HG03060 (cell line): ENCODE measurements at regions not wholly inside any gene's neighbourhood (a gene's known extent, or its start where the extent isn't known, plus 50 kb on each side); places are given as distances from the start of the nearest gene placed in this dataset.

Experiments
- ATAC-seq: cut with Tn5 transposase; IDR thresholded peaks from one replicate; pipeline ENCODE4 v1.9.1; 2021; ENCODE audit warnings: low read depth, moderate number of reproducible peaks; ENCODE audit not compliant: unreplicated experiment

DNA sequence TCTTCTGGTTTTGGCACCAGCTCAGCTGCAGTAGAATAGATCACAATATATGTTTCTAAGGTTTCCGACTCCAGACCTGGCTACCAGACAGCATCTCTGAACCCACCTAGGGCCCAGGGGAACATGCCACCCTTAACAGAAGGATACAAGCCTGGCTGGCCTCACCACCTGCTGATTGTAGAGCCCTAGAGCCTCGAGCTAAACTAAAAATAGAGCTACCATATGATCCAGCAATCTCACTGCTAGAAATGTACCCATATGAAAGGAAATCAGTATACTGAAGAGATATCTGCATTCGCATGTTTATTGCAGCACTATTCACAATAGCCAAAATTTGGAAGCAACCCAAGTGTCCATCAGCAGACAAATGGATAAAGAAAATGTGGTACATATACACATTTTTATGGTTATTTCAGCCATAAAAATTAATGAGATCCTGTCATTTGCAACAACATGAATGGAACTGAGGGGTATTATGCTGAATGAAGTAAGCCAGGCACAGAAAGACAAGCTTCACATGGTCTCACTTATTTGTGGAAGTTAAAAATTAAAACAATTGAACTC, 242.4 kb upstream of the SLC39A10 start:
- no peak for ATAC-seq

DNA sequence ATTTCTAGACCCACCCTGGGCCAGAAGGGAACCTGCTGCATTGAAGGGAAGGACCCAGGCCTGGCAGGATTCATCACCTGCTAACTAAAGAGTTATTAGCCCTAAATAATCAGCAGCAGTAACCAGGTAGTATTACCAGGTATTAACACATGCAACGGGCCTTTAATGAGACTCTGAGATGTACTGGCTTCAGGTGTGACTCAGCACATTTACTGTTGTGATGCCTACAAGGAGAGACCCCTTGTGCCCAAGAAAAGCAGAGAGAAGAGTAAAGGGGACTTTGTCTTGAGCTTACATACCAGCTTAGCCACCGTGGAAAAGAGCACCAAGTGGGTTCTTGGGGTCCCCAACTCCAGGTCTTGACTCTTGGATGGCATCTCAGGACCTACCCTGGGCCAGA, 243.1 kb upstream of the SLC39A10 start:
- ATAC-seq, result no peak

DNA sequence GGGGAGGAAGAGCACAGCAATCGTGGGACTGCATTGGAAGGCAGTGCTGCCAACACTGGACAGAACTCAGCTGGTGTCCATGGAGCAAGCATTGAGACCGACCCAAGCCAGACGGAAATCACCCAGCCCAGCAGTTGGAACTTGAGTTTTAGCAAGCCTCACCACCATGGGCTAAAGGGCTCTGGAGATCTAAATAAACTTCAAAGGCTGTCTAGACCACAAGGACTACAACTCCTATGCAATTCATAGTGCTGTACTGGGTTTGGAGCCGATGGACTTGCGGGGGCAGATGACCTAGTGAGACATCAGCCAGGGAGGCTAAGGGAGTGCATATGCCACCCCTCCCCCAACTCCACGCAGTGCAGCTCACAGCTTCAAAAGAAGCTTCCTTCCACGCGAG, 243.6 kb upstream of the SLC39A10 start:
- ATAC-seq, result no peak

DNA sequence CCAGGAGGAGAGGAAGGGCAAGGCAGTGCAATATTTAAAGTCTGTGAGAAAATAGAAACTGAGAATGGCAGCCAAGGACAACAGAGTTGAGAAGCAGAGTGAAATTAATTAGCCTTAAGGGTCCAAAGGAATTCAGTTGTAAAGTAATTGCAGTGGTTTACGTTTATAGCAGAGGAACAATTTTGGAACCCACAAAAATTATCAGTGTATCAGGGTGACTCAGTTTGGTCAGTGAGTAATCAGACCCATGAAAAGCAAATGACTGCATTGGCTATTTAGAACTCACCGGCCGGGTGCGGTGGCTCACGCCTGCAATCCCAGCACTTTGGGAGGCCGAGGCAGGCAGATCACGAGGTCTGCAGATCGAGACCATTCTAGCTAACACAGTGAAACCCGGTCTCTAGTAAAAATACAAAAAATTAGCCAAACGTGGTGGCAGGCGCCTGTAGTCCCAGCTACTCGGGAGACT, 245.8 kb upstream of the SLC39A10 start:
- no peak for ATAC-seq

DNA sequence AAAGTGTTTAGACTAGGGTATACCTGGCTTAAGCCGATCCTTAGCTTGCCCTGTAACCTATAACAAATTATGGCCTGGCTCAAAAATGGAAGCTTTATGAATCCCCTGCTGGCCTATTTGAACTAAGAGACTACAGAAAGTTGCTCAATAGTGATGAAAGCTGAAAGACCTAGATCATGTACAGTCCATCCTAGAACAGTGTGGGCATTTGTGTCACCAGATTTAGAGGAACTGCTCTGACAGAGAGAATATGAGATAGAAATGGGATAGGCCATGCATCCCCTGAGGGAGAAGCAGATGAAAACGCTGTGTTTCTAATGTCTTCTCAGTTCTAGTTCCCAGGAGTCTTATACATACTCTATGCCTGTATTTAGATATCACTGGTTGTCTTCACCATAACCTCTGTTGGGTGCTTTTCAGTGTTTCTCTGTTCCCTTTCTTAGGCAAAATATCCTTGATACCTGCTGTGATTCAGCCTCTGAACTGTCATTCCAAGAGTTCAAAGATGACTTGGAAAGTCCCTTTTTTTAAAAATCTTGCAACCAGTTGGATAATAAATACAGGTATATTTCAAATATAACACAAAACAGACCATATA, 246.9 kb upstream of the SLC39A10 start:
- ATAC-seq, result no peak

DNA sequence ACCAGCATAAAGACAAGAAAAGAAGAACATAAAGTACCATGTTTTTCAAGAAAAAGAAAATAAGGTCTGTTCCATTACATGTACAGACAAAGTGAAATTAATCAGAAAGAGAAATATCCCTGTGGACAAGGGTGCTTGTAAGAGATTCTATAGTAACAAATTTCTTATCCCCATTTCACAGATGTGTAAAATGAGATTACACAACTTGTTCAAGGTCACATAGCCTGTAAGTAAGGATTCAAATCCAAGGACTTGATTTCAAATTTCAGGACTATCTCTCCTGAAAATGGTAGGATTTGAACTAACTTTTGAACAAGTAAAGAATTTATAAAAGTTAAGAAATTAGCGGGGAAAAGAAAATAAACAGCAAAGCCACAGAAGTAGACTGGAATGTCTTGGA, 248.2 kb upstream of the SLC39A10 start:
- no peak for ATAC-seq

DNA sequence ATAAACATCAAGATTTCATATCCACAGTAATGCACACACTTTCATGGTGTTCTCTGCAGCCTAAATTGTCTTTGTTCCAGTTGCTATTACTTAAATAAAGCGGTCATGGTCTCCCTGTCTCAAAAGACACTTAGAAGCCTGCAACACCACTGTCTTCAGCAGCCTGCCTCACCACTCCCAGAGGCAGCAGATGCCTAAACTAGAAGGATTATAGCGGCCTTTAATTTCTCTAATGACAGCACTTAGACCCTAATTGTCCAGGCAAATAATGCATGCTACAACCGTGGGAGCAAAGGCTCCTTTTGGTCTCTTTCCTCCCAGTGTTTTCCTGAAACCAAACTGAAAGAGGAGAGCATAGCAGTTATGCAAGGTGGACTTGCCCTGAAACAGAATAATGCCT, 248.8 kb upstream of the SLC39A10 start:
- no peak for ATAC-seq

DNA sequence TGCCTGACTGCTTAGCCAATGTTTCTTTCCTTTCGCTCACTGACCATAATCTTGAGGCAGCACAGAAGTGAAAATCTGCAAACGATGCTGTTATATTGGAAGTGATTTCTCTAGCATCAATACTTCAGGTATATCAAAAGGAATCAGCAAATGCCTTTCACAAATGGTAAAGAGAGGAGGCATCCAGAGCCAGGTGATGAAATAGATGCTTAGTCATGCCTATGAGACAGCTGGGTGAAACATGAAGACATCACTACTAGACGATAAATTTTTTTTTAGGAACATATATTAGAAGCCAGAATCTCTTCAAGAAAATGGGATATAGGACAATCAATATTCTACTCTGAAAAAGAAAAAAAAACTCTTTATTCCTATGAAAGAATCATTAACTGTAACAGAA, 249.2 kb upstream of the SLC39A10 start:
- no peak for ATAC-seq

DNA sequence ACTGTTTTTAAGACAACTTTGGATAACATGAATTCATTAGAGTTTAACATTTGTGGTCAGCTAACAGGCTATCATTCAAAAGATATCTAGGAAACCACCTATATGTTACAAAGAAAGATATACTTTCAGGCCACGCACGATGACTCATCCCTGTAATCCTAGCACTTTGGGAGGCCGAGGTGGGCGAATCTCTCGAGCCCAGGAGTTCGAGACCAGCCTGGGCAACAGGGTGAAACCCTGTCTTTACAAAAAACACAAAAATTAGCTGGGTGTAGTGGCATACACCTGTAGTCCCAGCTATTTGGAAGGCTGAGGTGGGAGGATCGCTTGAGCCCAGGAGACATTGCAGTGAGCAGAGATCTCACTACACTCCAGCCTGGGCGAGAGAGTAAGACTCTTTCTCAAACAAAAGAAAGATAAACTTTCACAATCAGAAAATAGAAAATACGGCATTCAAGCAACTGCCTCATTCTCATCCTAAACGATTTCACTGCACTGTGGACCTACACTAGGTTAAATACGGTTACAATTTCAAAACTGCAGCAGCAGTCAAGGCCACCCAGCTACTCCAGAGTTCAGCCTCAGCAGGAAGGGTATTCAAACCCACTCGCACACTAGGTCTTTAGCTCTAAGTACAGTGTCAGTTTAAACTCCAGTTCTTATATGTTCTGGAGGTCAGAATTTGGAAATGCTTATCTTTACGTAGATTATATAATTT, 250.0 kb upstream of the SLC39A10 start:
- ATAC-seq, result no peak

DNA sequence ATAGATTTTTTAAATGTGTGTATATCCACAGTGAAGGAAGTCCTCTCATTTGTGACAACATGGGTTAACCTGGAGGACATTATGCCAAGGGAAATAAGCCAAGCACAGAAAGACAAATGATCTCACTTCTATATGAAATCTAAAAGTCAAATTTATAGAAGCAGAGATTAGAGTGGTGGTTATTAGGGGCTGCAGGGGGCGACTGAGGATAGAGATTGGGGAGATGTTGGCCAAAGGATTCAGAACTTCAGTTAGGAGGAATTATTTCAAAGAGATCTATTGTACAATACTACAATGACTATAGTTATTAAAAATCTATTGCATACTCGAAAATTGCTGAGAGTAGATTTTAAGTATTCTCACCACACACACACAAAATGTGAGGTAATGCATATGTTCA, 252.4 kb upstream of the SLC39A10 start:
- no peak for ATAC-seq

DNA sequence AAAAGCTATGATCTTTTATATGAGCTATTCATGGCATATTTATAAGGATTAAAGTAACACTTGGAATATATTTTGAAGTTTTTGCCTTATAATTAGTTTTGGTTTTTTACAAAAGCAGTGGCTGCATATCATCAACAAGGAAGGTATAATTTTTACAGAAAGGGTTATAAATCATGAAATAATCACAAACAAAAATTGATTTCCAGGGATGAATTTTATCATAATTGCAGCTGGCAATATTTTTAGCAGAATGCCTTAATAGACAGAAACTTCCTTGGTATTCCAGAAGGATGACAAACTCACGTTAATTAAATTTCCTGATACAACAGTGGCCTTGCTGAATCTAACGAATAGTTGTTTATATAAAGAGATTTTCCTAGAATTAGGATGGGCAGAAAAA, 260.5 kb upstream of the SLC39A10 start:
- no peak for ATAC-seq

DNA sequence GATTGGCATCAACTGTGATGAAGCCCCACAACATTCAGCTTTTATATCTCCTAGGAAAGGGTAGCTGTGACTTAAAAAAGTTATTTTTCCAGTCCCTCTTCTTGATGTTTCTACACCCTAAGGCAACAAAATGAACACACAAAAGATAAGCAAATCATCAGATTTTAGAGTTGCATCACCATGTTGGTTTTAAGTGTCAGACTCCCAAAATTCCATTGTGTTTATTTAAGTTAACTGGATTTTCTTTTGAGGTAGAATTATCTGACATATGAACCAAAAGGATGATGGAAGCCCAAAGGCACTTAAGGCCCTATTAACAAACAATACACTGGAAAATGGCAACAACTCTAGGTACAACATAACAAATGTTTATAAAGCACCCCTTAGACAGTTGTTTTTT, 261.7 kb upstream of the SLC39A10 start:
- no peak for ATAC-seq

DNA sequence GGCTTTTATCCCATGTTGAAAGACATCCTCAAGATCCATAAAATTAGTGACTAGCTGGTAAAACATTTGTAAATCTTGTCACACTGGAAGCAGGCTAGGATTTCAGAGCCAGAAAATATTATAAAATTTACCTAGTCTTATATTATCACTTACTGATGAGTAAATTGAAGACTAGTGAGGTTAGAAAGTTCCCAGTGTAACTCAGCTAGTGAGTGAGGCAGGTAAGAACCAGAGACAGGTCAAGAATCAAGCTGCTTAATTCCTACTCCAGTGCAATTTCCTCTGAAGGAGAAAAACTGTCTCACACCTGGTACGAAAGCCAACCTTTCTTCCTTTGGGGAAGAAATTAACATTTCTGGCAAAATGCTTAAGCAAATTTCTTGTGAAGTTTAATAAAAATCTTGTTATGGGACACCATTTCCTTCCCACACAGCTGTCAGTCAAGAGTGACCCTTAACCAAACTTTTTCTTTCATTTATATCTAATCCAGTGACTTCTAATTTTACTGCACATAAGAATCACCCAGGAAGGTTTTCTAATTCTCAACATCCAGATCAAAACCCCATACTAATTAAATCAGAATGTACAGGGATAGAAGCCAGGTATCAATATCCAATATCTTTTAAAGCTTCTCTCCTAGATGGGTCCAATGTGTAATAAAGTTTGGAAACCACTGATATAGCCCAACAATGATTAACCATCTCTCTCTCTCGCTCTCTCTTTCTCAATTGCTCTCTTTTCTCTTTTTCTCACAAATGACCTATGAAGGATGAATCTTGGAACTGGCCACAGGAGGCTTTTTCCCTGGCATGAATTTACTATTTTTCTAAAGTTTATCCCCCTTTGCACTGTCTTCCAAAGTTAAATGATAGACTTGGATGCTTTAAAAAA, 264.3 kb upstream of the SLC39A10 start:
- ATAC-seq, result no peak

DNA sequence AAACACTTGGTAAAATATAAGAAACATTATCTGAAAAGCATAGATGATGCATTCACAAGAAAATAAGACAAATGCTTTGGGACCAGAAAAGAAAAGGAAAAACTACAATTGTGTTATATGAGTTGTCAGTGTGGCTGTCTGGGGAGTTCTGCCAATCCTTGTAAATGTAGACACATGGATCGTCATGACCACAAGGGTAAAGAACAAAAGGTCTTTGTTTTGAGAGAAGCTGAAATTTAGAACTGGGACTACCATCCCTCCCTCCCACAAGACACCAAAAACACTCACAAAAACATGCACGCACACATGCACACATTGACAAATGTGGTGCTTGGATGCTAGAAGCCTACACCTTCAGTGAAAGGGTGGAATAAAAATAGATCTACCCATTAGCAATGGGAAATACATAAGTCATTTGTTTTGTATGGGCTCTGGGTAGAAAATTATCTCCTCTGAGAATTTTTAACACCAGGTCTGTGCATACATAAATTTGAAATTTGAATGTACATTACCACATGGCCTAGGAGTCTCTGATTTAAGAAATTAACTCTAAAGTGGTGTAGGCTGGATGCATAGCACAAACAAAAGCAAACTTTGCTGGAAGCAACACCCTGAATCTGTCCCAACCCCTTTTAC, 266.2 kb upstream of the SLC39A10 start:
- no peak for ATAC-seq

DNA sequence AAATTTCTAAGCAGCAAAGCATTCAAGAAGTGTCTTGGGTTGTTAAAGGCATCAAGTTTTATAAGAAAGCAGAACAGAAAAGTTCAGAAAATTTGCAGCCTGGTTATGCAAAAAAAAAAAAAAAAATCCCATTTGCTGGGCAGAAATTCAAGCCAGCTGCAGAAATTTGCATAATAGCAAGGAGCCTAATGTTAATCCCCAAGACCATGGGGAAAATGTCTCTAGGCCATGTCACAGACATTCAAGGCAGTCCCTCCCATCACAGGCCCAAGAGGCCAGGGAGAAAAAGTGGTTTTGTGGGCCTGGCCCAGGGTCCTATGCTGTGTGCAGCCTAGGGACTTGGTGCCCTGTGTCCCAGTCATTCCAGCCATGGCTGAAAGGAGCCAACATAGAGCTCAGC, 269.0 kb upstream of the SLC39A10 start:
- no peak for ATAC-seq

DNA sequence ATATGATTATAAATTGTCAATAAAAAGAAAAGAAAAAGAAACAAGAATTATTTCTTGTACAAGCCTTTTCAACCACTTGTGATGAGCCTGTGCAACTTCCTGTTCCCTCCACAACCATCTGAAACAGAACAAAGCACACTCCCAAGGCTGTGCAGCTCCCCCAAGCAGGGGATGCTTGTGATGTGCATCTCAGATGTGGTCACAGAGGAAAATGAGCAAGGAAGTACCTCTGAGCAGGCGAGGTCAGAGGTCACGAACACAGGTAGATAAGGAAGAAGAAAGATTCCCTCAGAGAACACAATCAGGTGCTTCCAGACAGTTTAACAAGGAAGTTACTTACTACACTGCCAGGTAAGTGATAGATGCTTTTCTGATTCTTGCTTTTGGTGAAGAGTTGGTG, 274.8 kb upstream of the SLC39A10 start:
- ATAC-seq, result no peak

DNA sequence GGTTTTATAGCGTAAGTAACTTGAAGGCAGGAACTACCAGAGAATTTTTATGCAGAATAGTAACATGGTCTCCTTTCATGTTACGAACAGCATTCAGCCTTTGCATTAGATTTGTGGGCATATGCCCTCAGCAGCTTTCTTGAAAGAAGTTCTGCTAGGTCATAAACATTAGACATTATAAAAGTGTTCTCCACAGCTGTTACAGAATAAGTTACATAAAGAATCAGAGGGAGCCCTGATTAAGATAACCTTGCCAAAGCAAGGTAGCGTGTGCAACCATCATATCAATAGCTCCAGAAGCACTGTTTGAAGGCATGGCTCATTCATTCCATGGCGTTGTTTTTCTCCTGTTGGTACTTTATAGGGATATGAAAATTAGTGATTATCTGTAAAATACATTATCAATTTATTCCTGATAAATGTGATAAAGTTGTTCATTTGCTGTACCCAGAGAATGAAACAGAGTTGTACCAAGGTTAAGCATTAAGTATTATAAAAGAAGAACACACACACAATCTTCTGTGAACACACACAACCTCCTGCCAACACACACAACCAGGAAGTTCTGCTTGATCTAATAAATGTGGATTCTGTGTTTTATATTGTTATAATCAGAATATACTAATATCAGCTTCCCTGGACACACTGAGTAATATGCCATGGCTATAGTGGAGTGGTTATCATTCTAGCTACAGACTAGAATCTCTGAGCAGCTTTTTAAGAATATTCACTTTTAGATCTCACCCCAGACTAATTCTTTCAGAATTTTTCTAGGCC, 286.7 kb upstream of the SLC39A10 start:
- ATAC-seq, result no peak

DNA sequence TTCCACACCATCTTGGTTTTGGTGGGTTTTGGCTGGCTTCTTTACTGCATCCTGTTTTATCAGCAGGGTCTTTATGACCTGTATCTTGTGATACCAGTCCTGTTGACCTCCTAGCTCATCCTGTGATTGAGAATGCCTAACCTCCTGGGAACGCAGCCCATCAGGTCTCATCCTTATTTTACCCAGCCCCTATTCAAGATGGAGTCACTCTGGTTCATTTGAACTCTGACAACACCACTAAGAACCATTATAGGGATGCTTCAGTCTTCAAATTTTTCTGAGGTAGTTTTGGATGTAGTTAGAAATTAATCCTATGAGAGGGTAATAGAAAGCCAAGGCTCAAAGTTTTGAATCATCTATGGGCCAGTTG, 287.8 kb upstream of the SLC39A10 start:
- no peak for ATAC-seq

DNA sequence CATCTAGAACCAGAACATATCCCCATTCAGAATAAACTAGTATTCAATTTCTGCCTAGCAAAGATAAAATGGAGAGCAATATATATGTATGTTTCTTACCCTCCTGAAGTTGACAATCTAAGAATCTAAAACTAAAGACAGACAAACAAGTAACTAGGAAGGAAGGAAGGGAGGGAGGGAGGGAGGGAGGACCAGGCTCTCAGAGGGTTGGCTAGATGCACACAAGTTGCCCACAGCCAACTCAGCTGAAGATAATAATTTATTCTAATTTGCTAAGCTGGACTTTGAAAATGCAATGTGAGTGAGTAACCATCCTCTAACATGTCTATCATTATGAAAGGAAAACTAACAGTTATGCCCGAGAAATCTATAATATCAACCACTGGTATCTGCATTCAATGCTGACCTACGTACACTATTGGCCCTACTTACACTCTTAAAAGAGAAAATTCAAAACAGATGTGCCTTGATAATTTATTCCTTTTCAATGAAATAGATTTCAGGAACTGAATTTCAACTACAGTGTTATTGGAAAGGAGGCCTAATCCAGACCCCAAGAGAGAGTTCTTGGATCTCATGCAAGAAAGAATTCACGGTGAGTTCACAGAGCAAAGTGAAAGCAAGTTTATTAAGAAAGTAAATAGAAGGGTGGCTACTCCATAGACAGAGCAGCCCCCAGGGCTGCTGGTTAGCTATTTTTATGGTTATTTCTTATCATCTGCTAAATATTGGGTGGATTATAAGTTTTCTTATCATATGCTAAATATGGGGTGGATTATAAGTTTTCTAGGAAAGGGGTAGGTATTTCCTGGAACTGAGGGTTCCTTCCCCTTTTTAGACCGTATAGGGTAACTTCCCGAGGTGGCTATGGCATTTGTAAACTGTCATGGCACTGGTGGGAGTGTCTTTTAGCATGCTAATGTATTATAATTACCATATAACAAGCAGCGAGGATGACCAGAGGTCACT, 288.5 kb upstream of the SLC39A10 start:
- ATAC-seq, result no peak
